GM23338 (cell line): ENCODE measurements at regions not wholly inside any gene's neighbourhood (a gene's known extent, or its start where the extent isn't known, plus 50 kb on each side); places are given as distances from the start of the nearest gene placed in this dataset.

ENCODE experiments used
- ATAC-seq: fragments of 200-7000 bp; cut with Tn5 transposase; 3 replicates; pipeline ENCODE4 v1.9.1; 2020
- DNase-seq: peaks from one replicate; pipeline ENCODE4 v3.0.0-alpha.2; 2015; ENCODE audit warnings: low spot score
- H2AFZ ChIP-seq: fragments of 200-600 bp; sonication (generic); 2 replicates; pipeline ENCODE4 v1.8.0; 2016; ENCODE audit warnings: antibody characterized with exemption, mild to moderate bottlenecking, moderate library complexity
- H3F3A ChIP-seq: fragments of 200-600 bp; sonication (generic); replicated peaks from 2 replicates; pipeline ENCODE4 v1.8.0; 2017; ENCODE audit warnings: antibody characterized with exemption, mixed run types, low read depth
- H3K27ac ChIP-seq: fragments of 200-600 bp; sonication (generic); 2 replicates; pipeline ENCODE4 v1.6.1; 2016; ENCODE audit warnings: low read depth
- H3K27me3 ChIP-seq: fragments of 200-600 bp; sonication (generic); 2 replicates; pipeline ENCODE4 v1.8.0; 2016; ENCODE audit warnings: mild to moderate bottlenecking, mixed run types, moderate library complexity; ENCODE audit not compliant: insufficient read depth
- H3K36me3 ChIP-seq: fragments of 200-600 bp; sonication (generic); 2 replicates; pipeline ENCODE4 v1.8.0; 2016; ENCODE audit warnings: mild to moderate bottlenecking; ENCODE audit not compliant: insufficient read depth
- H3K4me1 ChIP-seq: fragments of 200-600 bp; sonication (generic); 2 replicates; pipeline ENCODE4 v1.8.0; 2016; ENCODE audit warnings: mild to moderate bottlenecking, moderate library complexity; ENCODE audit not compliant: insufficient read depth
- H3K4me2 ChIP-seq: fragments of 200-600 bp; sonication (generic); 2 replicates; pipeline ENCODE4 v1.7.1; 2017; ENCODE audit warnings: mixed run types
- H3K4me3 ChIP-seq: fragments of 200-600 bp; sonication (generic); 2 replicates; pipeline ENCODE4 v1.6.1; 2016; ENCODE audit warnings: mixed run types
- H3K79me2 ChIP-seq: fragments of 200-600 bp; sonication (generic); replicated peaks from 2 replicates; pipeline ENCODE4 v1.8.0; 2017; ENCODE audit warnings: mild to moderate bottlenecking; ENCODE audit not compliant: insufficient read depth
- H3K9me2 ChIP-seq: fragments of 200-600 bp; sonication (generic); 2 replicates; pipeline ENCODE4 v1.8.0; 2017; ENCODE audit not compliant: insufficient read depth
- H4K20me1 ChIP-seq: fragments of 200-600 bp; sonication (generic); replicated peaks from 2 replicates; pipeline ENCODE4 v1.8.0; 2017; ENCODE audit warnings: mild to moderate bottlenecking; ENCODE audit not compliant: insufficient read depth
- H3K27ac Mint-ChIP-seq: 2 replicates; pipeline ENCODE4 v1.8.0; 2020; ENCODE audit warnings: inconsistent platforms, mild to moderate bottlenecking, moderate library complexity, mixed read lengths
- H3K27me3 Mint-ChIP-seq: 3 replicates; pipeline ENCODE4 v1.8.0; 2022; ENCODE audit warnings: low read depth, mild to moderate bottlenecking, moderate library complexity, mixed read lengths, inconsistent platforms; ENCODE audit not compliant: insufficient read depth, poor library complexity
- H3K36me3 Mint-ChIP-seq: 3 replicates; pipeline ENCODE4 v1.8.0; 2021; ENCODE audit warnings: low read depth, mild to moderate bottlenecking, inconsistent platforms, moderate library complexity, mixed read lengths
- H3K4me1 Mint-ChIP-seq: 3 replicates; pipeline ENCODE4 v1.8.0; 2020; ENCODE audit warnings: mild to moderate bottlenecking, inconsistent platforms, mixed read lengths
- H3K4me3 Mint-ChIP-seq: 3 replicates; pipeline ENCODE4 v1.8.0; 2021; ENCODE audit warnings: moderate library complexity, mild to moderate bottlenecking, inconsistent platforms, mixed read lengths
- H3K9me3 Mint-ChIP-seq: 3 replicates; pipeline ENCODE4 v1.8.0; 2020; ENCODE audit warnings: moderate library complexity, mild to moderate bottlenecking, inconsistent platforms, mixed read lengths
- REST ChIP-seq: IDR thresholded peaks from one replicate; pipeline ENCODE4 v1.6.1; 2018; ENCODE audit warnings: antibody characterized with exemption; ENCODE audit not compliant: unreplicated experiment
- ZNF462 ChIP-seq: fragments of 250-450 bp; sonication (Bioruptor Pico); IDR thresholded peaks from 2 replicates; pipeline ENCODE4 v1.5.0; 2020; ENCODE audit warnings: mild to moderate bottlenecking, moderate library complexity

- TF ChIP-seq ZNF462 = no peak
These were observed 244.2 kb upstream of the NR3C2 start (continued) for GRCh38 chr4:148686449-148686848.

- no peak for ATAC-seq
- H3K4me3 Mint-ChIP-seq = no peak overlapping the region
These were observed 242.4 kb upstream of the NR3C2 start for GRCh38 chr4:148684638-148685037.

More at GRCh38 chr4:148684638-148685037, 242.4 kb upstream of the NR3C2 start:
- H3K36me3 ChIP-seq = no peaks in the 10 kb centered on the region
- peaks cover 4% of the 10 kb centered on the region; the same call in 1 of the 2 replicates for H3K9me2 ChIP-seq
- no peaks in the 10 kb centered on the region for H3F3A ChIP-seq
- no peaks in the 10 kb centered on the region for H4K20me1 ChIP-seq
- H3K4me3 ChIP-seq = no peak overlapping the region
- Mint-ChIP-seq H3K36me3 (no peaks in the 10 kb centered on the region), H3K4me1 (no peaks in the 10 kb centered on the region), H3K27ac (no peak overlapping the region), H3K9me3 (no peaks in the 10 kb centered on the region), H3K27me3 (peaks cover 2% of the 10 kb centered on the region)
- no peaks in the 10 kb centered on the region for H3K79me2 ChIP-seq
- no peaks in the 10 kb centered on the region for H3K27me3 ChIP-seq
- no peaks in the 10 kb centered on the region for H3K4me1 ChIP-seq
- H3K27ac ChIP-seq = no peak overlapping the region
- DNase-seq = no peak
- TF ChIP-seq REST = no peak
- H2AFZ ChIP-seq = no peak overlapping the region
- H3K4me2 ChIP-seq = no peak overlapping the region
